ENCODE measurements at regions not wholly inside any gene's neighbourhood (a gene's known extent, or its start where the extent isn't known, plus 50 kb on each side); places are given as distances from the start of the nearest gene placed in this dataset.

DNA sequence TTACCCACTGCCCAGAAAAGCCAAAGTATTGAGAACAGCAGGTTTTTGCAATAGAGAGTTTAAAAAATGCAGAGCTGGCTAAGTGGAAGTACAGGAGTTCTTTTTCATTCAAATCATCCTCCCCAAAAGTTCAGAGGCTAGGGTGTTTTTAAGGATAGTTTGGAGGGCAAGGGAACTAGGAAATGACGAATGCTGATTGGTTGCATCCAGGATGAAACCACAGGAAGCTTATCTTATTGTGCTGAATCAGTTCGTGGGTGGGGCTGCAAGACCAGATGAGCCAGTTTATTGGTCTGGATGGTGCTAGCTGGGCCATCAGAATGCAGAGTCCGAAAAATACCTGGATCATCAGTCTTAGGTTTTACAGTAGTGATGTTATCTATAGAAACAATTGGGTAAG is 1427.1 kb downstream of the LRRC4C start:
- no peak for TF ChIP-seq CXXC5 (CRISPR knock-in tag; IDR thresholded peaks at IDR 0.05)
- TF ChIP-seq CEBPG (CRISPR knock-in tag; IDR thresholded peaks at IDR 0.05): no peak
- TF ChIP-seq CEBPG (tag; conservative IDR thresholded peaks at IDR 0.05 in 1 of 2, IDR thresholded peaks at IDR 0.05 in 1 of 2): no peak
- TF ChIP-seq SMAD3 (CRISPR knock-in tag; conservative IDR thresholded peaks at IDR 0.05): no peak
- TF ChIP-seq, protein P1, sequence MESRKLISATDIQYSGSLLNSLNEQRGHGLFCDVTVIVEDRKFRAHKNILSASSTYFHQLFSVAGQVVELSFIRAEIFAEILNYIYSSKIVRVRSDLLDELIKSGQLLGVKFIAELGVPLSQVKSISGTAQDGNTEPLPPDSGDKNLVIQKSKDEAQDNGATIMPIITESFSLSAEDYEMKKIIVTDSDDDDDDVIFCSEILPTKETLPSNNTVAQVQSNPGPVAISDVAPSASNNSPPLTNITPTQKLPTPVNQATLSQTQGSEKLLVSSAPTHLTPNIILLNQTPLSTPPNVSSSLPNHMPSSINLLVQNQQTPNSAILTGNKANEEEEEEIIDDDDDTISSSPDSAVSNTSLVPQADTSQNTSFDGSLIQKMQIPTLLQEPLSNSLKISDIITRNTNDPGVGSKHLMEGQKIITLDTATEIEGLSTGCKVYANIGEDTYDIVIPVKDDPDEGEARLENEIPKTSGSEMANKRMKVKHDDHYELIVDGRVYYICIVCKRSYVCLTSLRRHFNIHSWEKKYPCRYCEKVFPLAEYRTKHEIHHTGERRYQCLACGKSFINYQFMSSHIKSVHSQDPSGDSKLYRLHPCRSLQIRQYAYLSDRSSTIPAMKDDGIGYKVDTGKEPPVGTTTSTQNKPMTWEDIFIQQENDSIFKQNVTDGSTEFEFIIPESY (CRISPR knock-in tag; IDR thresholded peaks at IDR 0.05): no peak
- TF ChIP-seq, protein P2, sequence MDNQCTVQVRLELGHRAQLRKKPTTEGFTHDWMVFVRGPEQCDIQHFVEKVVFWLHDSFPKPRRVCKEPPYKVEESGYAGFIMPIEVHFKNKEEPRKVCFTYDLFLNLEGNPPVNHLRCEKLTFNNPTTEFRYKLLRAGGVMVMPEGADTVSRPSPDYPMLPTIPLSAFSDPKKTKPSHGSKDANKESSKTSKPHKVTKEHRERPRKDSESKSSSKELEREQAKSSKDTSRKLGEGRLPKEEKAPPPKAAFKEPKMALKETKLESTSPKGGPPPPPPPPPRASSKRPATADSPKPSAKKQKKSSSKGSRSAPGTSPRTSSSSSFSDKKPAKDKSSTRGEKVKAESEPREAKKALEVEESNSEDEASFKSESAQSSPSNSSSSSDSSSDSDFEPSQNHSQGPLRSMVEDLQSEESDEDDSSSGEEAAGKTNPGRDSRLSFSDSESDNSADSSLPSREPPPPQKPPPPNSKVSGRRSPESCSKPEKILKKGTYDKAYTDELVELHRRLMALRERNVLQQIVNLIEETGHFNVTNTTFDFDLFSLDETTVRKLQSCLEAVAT (IDR thresholded peaks at IDR 0.05): no peak
